GM23248 (cell line): ENCODE measurements at regions not wholly inside any gene's neighbourhood (a gene's known extent, or its start where the extent isn't known, plus 50 kb on each side); places are given as distances from the start of the nearest gene placed in this dataset.

Source experiments
- DNase-seq: peaks from one replicate; pipeline ENCODE4 v3.0.0-alpha.2; 2015
- H2AFZ ChIP-seq: fragments of 200-600 bp; sonication (generic); 2 replicates; pipeline ENCODE4 v1.6.1; 2016; ENCODE audit warnings: antibody characterized with exemption
- H3F3A ChIP-seq: fragments of 200-600 bp; sonication (generic); 2 replicates; pipeline ENCODE4 v1.6.1; 2016; ENCODE audit warnings: mild to moderate bottlenecking, antibody characterized with exemption, mixed run types; ENCODE audit not compliant: insufficient read depth
- H3K27ac ChIP-seq: fragments of 200-600 bp; sonication (generic); 2 replicates; pipeline ENCODE4 v1.5.1; 2016; ENCODE audit warnings: mild to moderate bottlenecking
- H3K27me3 ChIP-seq: fragments of 200-600 bp; sonication (generic); replicated peaks from 2 replicates; pipeline ENCODE4 v1.6.1; 2016; ENCODE audit warnings: mild to moderate bottlenecking; ENCODE audit not compliant: insufficient read depth
- H3K36me3 ChIP-seq: fragments of 200-600 bp; sonication (generic); 2 replicates; pipeline ENCODE4 v1.6.1; 2016; ENCODE audit warnings: low read depth, mild to moderate bottlenecking
- H3K4me1 ChIP-seq: fragments of 200-600 bp; sonication (generic); 2 replicates; pipeline ENCODE4 v1.6.1; 2016; ENCODE audit warnings: mild to moderate bottlenecking; ENCODE audit not compliant: insufficient read depth
- H3K4me2 ChIP-seq: fragments of 200-600 bp; sonication (generic); one replicate; pipeline ENCODE4 v1.6.1; 2016; ENCODE audit warnings: mild to moderate bottlenecking; ENCODE audit not compliant: unreplicated experiment
- H3K4me3 ChIP-seq: fragments of 200-600 bp; sonication (generic); 2 replicates; pipeline ENCODE4 v1.5.1; 2016; ENCODE audit warnings: mild to moderate bottlenecking
- H3K79me2 ChIP-seq: fragments of 200-600 bp; sonication (generic); 2 replicates; pipeline ENCODE4 v1.6.1; 2016; ENCODE audit warnings: mild to moderate bottlenecking; ENCODE audit not compliant: insufficient read depth
- H3K9ac ChIP-seq: fragments of 200-600 bp; sonication (generic); 2 replicates; pipeline ENCODE4 v1.6.1; 2016; ENCODE audit warnings: mild to moderate bottlenecking
- H3K9me2 ChIP-seq: fragments of 200-600 bp; sonication (generic); 2 replicates; pipeline ENCODE4 v1.6.1; 2016; ENCODE audit warnings: mixed run types, mild to moderate bottlenecking, moderate library complexity; ENCODE audit not compliant: insufficient read depth
- H3K9me3 ChIP-seq: fragments of 200-600 bp; sonication (generic); one replicate; pipeline ENCODE4 v1.6.1; 2017; ENCODE audit warnings: low read depth
- H4K20me1 ChIP-seq: fragments of 200-600 bp; sonication (generic); 2 replicates; pipeline ENCODE4 v1.6.0; 2016; ENCODE audit not compliant: insufficient read depth
- EZH2 ChIP-seq: fragments of 200-600 bp; sonication (generic); IDR thresholded peaks from 2 replicates; pipeline ENCODE4 v1.6.1; 2018; ENCODE audit warnings: antibody characterized with exemption, mild to moderate bottlenecking; ENCODE audit not compliant: insufficient read depth, poor library complexity, severe bottlenecking
- EZH2phosphoT487 ChIP-seq: fragments of 200-600 bp; sonication (generic); IDR thresholded peaks from 2 replicates; pipeline ENCODE4 v1.6.1; 2018; ENCODE audit warnings: antibody characterized with exemption, moderate library complexity, mild to moderate bottlenecking, low read depth; ENCODE audit not compliant: insufficient read depth
- WGBS, 2 experiments: methylation state at CpG; one replicate each; pipeline ENCODE4 v1.1.6; 2015 to 2017; ENCODE audit warnings: low lambda C conversion rate in 2 of 2, low coverage in 1 of 2; ENCODE audit errors: missing lambda C conversion rate in 2 of 2; 5-methylcytosine and 5-hydroxymethylcytosine counted together
- in situ Hi-C: fragments of 300-500 bp; cut with MboI; formaldehyde crosslinking; loops from 2 replicates; pipeline ENCODE4 v1.15.0; 2020

- H3K9me2 ChIP-seq, result no peaks in the 10 kb centered on the region
- H3K4me3 ChIP-seq, result no peak overlapping the region
- in situ Hi-C loops, result no loop called here
- no peak overlapping the region for H3K4me2 ChIP-seq
- no peak for TF ChIP-seq EZH2phosphoT487
- TF ChIP-seq EZH2, result no peak
- no peaks in the 10 kb centered on the region for H3K79me2 ChIP-seq
- WGBS, 2 experiments, result 31 to 40% methylated on average over 2 of the region's 2 CpGs
- no peak overlapping the region for H3K9ac ChIP-seq
- H3K36me3 ChIP-seq, result no peaks in the 10 kb centered on the region
- H4K20me1 ChIP-seq, result no peaks in the 10 kb centered on the region
- H3K27ac ChIP-seq, result no peak overlapping the region
- DNase-seq, result no peak
- no peak overlapping the region for H2AFZ ChIP-seq
- H3K4me1 ChIP-seq, result no peaks in the 10 kb centered on the region
- H3K27me3 ChIP-seq, result no peaks in the 10 kb centered on the region
- no peaks in the 10 kb centered on the region for H3F3A ChIP-seq
- no peaks in the 10 kb centered on the region for H3K9me3 ChIP-seq
These were observed 216.8 kb downstream of the HACE1 start for GRCh38 chr6:104642871-104643270.

- Histone ChIP-seq H3K4me1 (no peaks in the 10 kb centered on the region), H3K27me3 (no peaks in the 10 kb centered on the region), H3K9me3 (no peaks in the 10 kb centered on the region), H3K4me2 (no peak overlapping the region), H2AFZ (no peak overlapping the region), H3K4me3 (no peak overlapping the region), H3F3A (no peaks in the 10 kb centered on the region), H4K20me1 (no peaks in the 10 kb centered on the region), H3K9me2 (no peaks in the 10 kb centered on the region), H3K79me2 (no peaks in the 10 kb centered on the region), H3K27ac (no peak overlapping the region), H3K9ac (no peak overlapping the region), H3K36me3 (no peaks in the 10 kb centered on the region)
- 30 to 34% methylated on average over 6 of the region's 6 CpGs for WGBS, 2 experiments
- TF ChIP-seq EZH2phosphoT487, result no peak
- TF ChIP-seq EZH2, result no peak
- DNase-seq, result no peak
- in situ Hi-C loops, result no loop called here
These were observed 219.0 kb downstream of the HACE1 start for GRCh38 chr6:104640761-104641160.

DNA sequence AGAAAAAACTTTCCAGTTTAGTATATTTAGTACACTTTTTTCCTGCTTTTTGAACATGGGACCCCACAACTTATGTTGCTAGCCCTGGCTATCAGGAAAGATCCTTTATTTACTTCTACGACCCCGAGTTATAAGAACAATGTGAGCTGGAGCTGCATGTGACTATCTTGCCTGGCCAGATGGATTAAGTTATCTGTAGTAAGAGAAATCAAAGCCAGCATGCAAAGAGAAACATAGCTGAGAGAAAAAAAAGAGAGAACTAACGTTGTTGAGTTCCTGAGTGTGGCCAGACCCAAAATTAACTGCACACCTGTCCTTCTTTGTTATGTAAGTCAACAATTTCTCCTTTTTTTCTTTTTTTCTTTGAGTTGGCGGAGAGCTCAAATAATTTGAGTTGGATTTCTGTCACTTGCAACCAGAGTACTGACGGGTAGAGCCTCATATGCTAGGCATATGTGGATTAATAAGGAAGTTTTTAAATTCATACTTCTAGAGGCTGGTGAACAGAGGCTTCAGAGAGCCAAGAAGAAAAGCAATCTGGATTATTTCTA, 219.5 kb downstream of the HACE1 start:
- no peak for DNase-seq

GRCh38 chr6:104639668-104640067, 220.1 kb downstream of the HACE1 start:
- H3K27me3 ChIP-seq, result no peaks in the 10 kb centered on the region
- in situ Hi-C loops, result no loop called here
- DNase-seq, result peak; percentile 24

More for the DNA sequence above, 219.5 kb downstream of the HACE1 start:
- in situ Hi-C loops, result no loop called here
- WGBS, 2 experiments, result 13 to 14% methylated on average over 5 of the region's 5 CpGs
- H3K27me3 ChIP-seq, result no peaks in the 10 kb centered on the region
- H4K20me1 ChIP-seq, result no peaks in the 10 kb centered on the region
- no peak overlapping the region for H3K4me3 ChIP-seq
- no peaks in the 10 kb centered on the region for H3K4me1 ChIP-seq
- no peaks in the 10 kb centered on the region for H3K9me3 ChIP-seq
- no peak overlapping the region for H2AFZ ChIP-seq
- H3K27ac ChIP-seq, result no peak overlapping the region
- no peaks in the 10 kb centered on the region for H3K9me2 ChIP-seq
- no peaks in the 10 kb centered on the region for H3F3A ChIP-seq
- H3K9ac ChIP-seq, result no peak overlapping the region
- TF ChIP-seq EZH2, result no peak
- TF ChIP-seq EZH2phosphoT487, result no peak
- H3K79me2 ChIP-seq, result no peaks in the 10 kb centered on the region
- H3K4me2 ChIP-seq, result no peak overlapping the region
- no peaks in the 10 kb centered on the region for H3K36me3 ChIP-seq

DNA sequence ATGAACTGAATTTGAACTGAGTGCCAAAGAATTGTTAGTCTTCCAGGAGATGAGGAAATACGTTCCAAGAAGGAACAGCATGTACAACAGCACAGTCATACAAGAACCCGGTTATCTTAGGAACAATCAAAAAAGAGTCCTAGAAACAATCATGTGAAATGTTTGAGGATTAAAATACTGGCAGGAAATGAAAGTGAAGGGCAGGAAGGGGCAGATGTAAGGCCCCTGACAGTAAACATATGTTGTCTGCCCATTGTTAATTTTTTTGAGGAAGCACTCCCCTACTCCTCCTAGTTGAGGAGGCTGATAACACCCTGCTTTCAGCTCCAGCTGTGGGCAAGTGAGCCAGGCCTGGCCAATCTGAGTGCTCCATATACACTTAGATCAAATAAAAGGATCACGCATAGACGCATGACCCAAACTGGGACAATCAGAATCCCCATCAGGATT, 220.9 kb downstream of the HACE1 start:
- in situ Hi-C loops, result no loop called here
- H3K4me2 ChIP-seq, result no peak overlapping the region
- WGBS, 2 experiments, result 39 to 49% methylated on average over 4 of the region's 4 CpGs
- TF ChIP-seq EZH2 (no peak), EZH2phosphoT487 (no peak)
- H3K27ac ChIP-seq, result no peak overlapping the region
- H3K9ac ChIP-seq, result no peak overlapping the region
- H3K36me3 ChIP-seq, result no peaks in the 10 kb centered on the region
- no peaks in the 10 kb centered on the region for H3K9me3 ChIP-seq
- H3F3A ChIP-seq, result no peaks in the 10 kb centered on the region
- H2AFZ ChIP-seq, result no peak overlapping the region
- no peaks in the 10 kb centered on the region for H3K27me3 ChIP-seq
- H3K4me3 ChIP-seq, result no peak overlapping the region
- H3K4me1 ChIP-seq, result no peaks in the 10 kb centered on the region
- H3K9me2 ChIP-seq, result no peaks in the 10 kb centered on the region
- H3K79me2 ChIP-seq, result no peaks in the 10 kb centered on the region
- no peak for DNase-seq
- H4K20me1 ChIP-seq, result no peaks in the 10 kb centered on the region

More at GRCh38 chr6:104639668-104640067, 220.1 kb downstream of the HACE1 start:
- no peaks in the 10 kb centered on the region for H3K79me2 ChIP-seq
- H3K4me2 ChIP-seq, result no peak overlapping the region
- H2AFZ ChIP-seq, result no peak overlapping the region
- H3K4me3 ChIP-seq, result no peak overlapping the region
- H3K27ac ChIP-seq, result no peak overlapping the region
- no peaks in the 10 kb centered on the region for H3K36me3 ChIP-seq
- no peaks in the 10 kb centered on the region for H3K4me1 ChIP-seq
- TF ChIP-seq EZH2 (no peak), EZH2phosphoT487 (no peak)
- H4K20me1 ChIP-seq, result no peaks in the 10 kb centered on the region
- no peaks in the 10 kb centered on the region for H3F3A ChIP-seq
- H3K9me2 ChIP-seq, result no peaks in the 10 kb centered on the region
- H3K9me3 ChIP-seq, result no peaks in the 10 kb centered on the region
- no peak overlapping the region for H3K9ac ChIP-seq
